IMR-90 (cell line): ENCODE measurements at regions not wholly inside any gene's neighbourhood (a gene's known extent, or its start where the extent isn't known, plus 50 kb on each side); places are given as distances from the start of the nearest gene placed in this dataset.

Experiments used
- ATAC-seq: fragments of 200-7000 bp; cut with Tn5 transposase; 2 replicates; pipeline ENCODE4 v1.9.1; 2020; ENCODE audit warnings: low read depth, mild to moderate bottlenecking, moderate library complexity
- BruUV-seq: library from RNA; stranded (reverse); fragments of 400-500 nt; replicated peaks from 2 replicates; lab custom pipeline; 2021; lab: Mats Ljungman, UMichigan
- CTCF ChIA-PET: fragments of 300-600 bp; formaldehyde crosslinking; extraction: SDS; loops from one replicate; lab custom pipeline; 2021; ENCODE audit warnings: antibody characterized with exemption; lab: Yijun Ruan, JAX
- POLR2A ChIA-PET: fragments of 300-600 bp; sonication (Branson Sonifier 250); formaldehyde crosslinking; loops from one replicate; lab custom pipeline; 2022; ENCODE audit warnings: antibody characterized with exemption; ENCODE audit not compliant: unreplicated experiment; lab: Charles Lee
- DNase-seq: peaks from one replicate; pipeline ENCODE4 v3.0.0; 2013
- H2AFZ ChIP-seq: replicated peaks from 2 replicates; pipeline ENCODE3; 2013; ENCODE audit warnings: low read length, mild to moderate bottlenecking; ENCODE audit not compliant: poor library complexity
- H2AK5ac ChIP-seq: 2 replicates; pipeline ENCODE4 v1.6.1; 2013; ENCODE audit warnings: low read depth, low read length, inconsistent platforms
- H2AK9ac ChIP-seq: replicated peaks from 2 replicates; pipeline ENCODE3; 2013; ENCODE audit warnings: mild to moderate bottlenecking, low read depth, low read length, moderate library complexity; ENCODE audit not compliant: poor library complexity
- H2BK120ac ChIP-seq: 2 replicates; pipeline ENCODE4 v1.6.1; 2013; ENCODE audit warnings: low read depth, low read length, inconsistent platforms
- H2BK15ac ChIP-seq: 3 replicates; pipeline ENCODE4 v1.6.1; 2013; ENCODE audit warnings: low read depth, low read length, inconsistent platforms
- H2BK20ac ChIP-seq: 2 replicates; pipeline ENCODE4 v1.6.1; 2013; ENCODE audit warnings: low read depth, mild to moderate bottlenecking, inconsistent platforms, low read length, moderate library complexity
- H2BK5ac ChIP-seq: 2 replicates; pipeline ENCODE4 v1.6.1; 2013; ENCODE audit warnings: mild to moderate bottlenecking, low read depth, low read length, inconsistent platforms; ENCODE audit not compliant: poor library complexity, severe bottlenecking
- H3K14ac ChIP-seq: replicated peaks from 2 replicates; pipeline ENCODE4 v1.6.1; 2013; ENCODE audit warnings: low read depth, low read length, inconsistent platforms
- H3K18ac ChIP-seq: 2 replicates; pipeline ENCODE4 v1.6.1; 2013; ENCODE audit warnings: low read depth, low read length, control low read depth
- H3K23ac ChIP-seq: 2 replicates; pipeline ENCODE4 v1.6.1; 2013; ENCODE audit warnings: low read depth, low read length, inconsistent platforms
- H3K27ac ChIP-seq: 2 replicates; pipeline ENCODE4 v1.5.1; 2013; ENCODE audit warnings: mild to moderate bottlenecking, control low read depth, low read length; ENCODE audit not compliant: insufficient read depth
- H3K27me3 ChIP-seq: 2 replicates; pipeline ENCODE4 v1.6.1; 2013; ENCODE audit warnings: low read length; ENCODE audit not compliant: control insufficient read depth, insufficient read depth
- H3K36me3 ChIP-seq: 2 replicates; pipeline ENCODE4 v1.6.1; 2013; ENCODE audit warnings: low read length, mixed read lengths; ENCODE audit not compliant: control insufficient read depth, insufficient read depth
- H3K4ac ChIP-seq: 2 replicates; pipeline ENCODE4 v1.6.1; 2013; ENCODE audit warnings: low read depth, low read length, inconsistent platforms
- H3K4me1 ChIP-seq: 2 replicates; pipeline ENCODE4 v1.6.1; 2013; ENCODE audit warnings: low read length, mixed read lengths; ENCODE audit not compliant: control insufficient read depth, insufficient read depth
- H3K4me2 ChIP-seq: 2 replicates; pipeline ENCODE4 v1.6.1; 2013; ENCODE audit warnings: low read depth, mild to moderate bottlenecking, control low read depth, low read length, moderate library complexity
- H3K4me3 ChIP-seq: 2 replicates; pipeline ENCODE4 v1.5.1; 2013; ENCODE audit warnings: low read depth, mild to moderate bottlenecking, control low read depth, low read length, moderate library complexity; ENCODE audit not compliant: insufficient read depth
- H3K56ac ChIP-seq: 2 replicates; pipeline ENCODE4 v1.6.1; 2013; ENCODE audit warnings: low read length, inconsistent platforms; ENCODE audit not compliant: insufficient read depth; ENCODE audit errors: extremely low read depth
- H3K79me1 ChIP-seq, 2 experiments: 2 replicates each; pipeline ENCODE4 v1.6.1; 2013; ENCODE audit warnings: low read length in 2 of 2, inconsistent platforms in 1 of 2, low read depth in 1 of 2
- H3K9ac ChIP-seq: 2 replicates; pipeline ENCODE4 v1.6.1; 2013; ENCODE audit warnings: low read depth, low read length, control low read depth
- H3K9me1 ChIP-seq: 2 replicates; pipeline ENCODE4 v1.6.1; 2013; ENCODE audit warnings: low read length, inconsistent platforms; ENCODE audit not compliant: insufficient read depth
- H3K9me3 ChIP-seq: 2 replicates; pipeline ENCODE4 v1.6.1; 2013; ENCODE audit warnings: low read length; ENCODE audit not compliant: control insufficient read depth, insufficient read depth
- H4K20me1 ChIP-seq: 2 replicates; pipeline ENCODE4 v1.6.1; 2013; ENCODE audit warnings: low read length, inconsistent platforms; ENCODE audit not compliant: insufficient read depth
- H4K5ac ChIP-seq: 2 replicates; pipeline ENCODE4 v1.6.1; 2013; ENCODE audit warnings: mild to moderate bottlenecking, low read depth, low read length, control low read depth
- H4K8ac ChIP-seq, 2 experiments: 2 replicates each; pipeline ENCODE4 v1.6.1; 2013; ENCODE audit warnings: low read depth in 2 of 2, low read length in 2 of 2, control low read depth in 1 of 2, inconsistent platforms in 1 of 2
- H4K91ac ChIP-seq: 2 replicates; pipeline ENCODE4 v1.6.1; 2013; ENCODE audit warnings: low read depth, low read length, inconsistent platforms; ENCODE audit not compliant: insufficient read depth
- BHLHE40 ChIP-seq: fragments of 150-350 bp; IDR thresholded peaks from 2 replicates; pipeline ENCODE4 v1.6.1; 2016; ENCODE audit warnings: mild to moderate bottlenecking, low read depth, low read length
- CEBPB ChIP-seq: IDR thresholded peaks from 2 replicates; pipeline ENCODE4 v1.6.1; 2012; ENCODE audit warnings: low read depth, low read length, improper control_type of control experiment
- ELK1 ChIP-seq: fragments of 150-350 bp; IDR thresholded peaks from 2 replicates; pipeline ENCODE4 v1.6.1; 2016; ENCODE audit warnings: low read depth, mild to moderate bottlenecking, low read length, moderate library complexity, borderline replicate concordance
- MXI1 ChIP-seq: IDR thresholded peaks from 2 replicates; pipeline ENCODE4 v1.6.1; 2012; ENCODE audit warnings: low read depth, mild to moderate bottlenecking, low read length, moderate library complexity, borderline replicate concordance
- NFE2L2 ChIP-seq: fragments of 150-350 bp; IDR thresholded peaks from 2 replicates; pipeline ENCODE4 v1.6.1; 2016; ENCODE audit warnings: low read depth, mild to moderate bottlenecking, low read length
- SMC3 ChIP-seq: fragments of 150-350 bp; IDR thresholded peaks from 2 replicates; pipeline ENCODE4 v1.6.1; 2016; ENCODE audit warnings: low read depth, mild to moderate bottlenecking, antibody characterized with exemption, low read length, moderate library complexity
- USF2 ChIP-seq: fragments of 150-350 bp; IDR thresholded peaks from 2 replicates; pipeline ENCODE4 v1.6.1; 2017; ENCODE audit warnings: mild to moderate bottlenecking, antibody characterized with exemption, low read length, low read depth
- WGBS, 2 experiments: methylation state at CpG; one replicate each; pipeline versions ENCODE4 v1.1.5 to v1.1.7; 2013; ENCODE audit warnings: missing lambda C conversion rate in 2 of 2; ENCODE audit not compliant: insufficient read length in 1 of 2; ENCODE audit errors: extremely low coverage in 2 of 2; 5-methylcytosine and 5-hydroxymethylcytosine counted together
- dilution Hi-C: fragments of 300-500 bp; cut with HindIII; formaldehyde crosslinking; loops from one replicate; pipeline ENCODE4 v1.14.3; 2018; ENCODE audit warnings: low sequenced_read_pairs; ENCODE audit not compliant: unreplicated experiment
- in situ Hi-C: fragments of 300-500 bp; cut with MboI; formaldehyde crosslinking; loops from 3 replicates; pipeline ENCODE4 v1.14.3; 2019; ENCODE audit warnings: low sequenced_read_pairs, inconsistent platforms, mixed read lengths
- intact Hi-C: fragments of 100-400 bp; cut with micrococcal nuclease; formaldehyde crosslinking; loops from 2 replicates; pipeline ENCODE4 v1.10.0; 2022

- no peak overlapping the region for H2BK5ac ChIP-seq
- no peak overlapping the region for H3K27ac ChIP-seq
- H4K5ac ChIP-seq = no peak overlapping the region
- no peaks in the 10 kb centered on the region for H3K79me1 ChIP-seq
- no peak overlapping the region for H2BK15ac ChIP-seq
- peaks cover 9% of the 10 kb centered on the region for H3K4me1 ChIP-seq
- H3K9ac ChIP-seq = no peak overlapping the region
- TF ChIP-seq BHLHE40 (no peak), USF2 (no peak), SMC3 (no peak), ELK1 (no peak), MXI1 (no peak), CEBPB (no peak), NFE2L2 (no peak)
- no peak overlapping the region for H4K8ac ChIP-seq
- H4K20me1 ChIP-seq = no peaks in the 10 kb centered on the region
- ChIA-PET CTCF (no interaction called here), POLR2A (no interaction called here)
- no peaks in the 10 kb centered on the region; the same call in 1 of the 2 replicates for H3K27me3 ChIP-seq
- H3K9me1 ChIP-seq = peaks cover 10% of the 10 kb centered on the region
- no peak overlapping the region for H2BK120ac ChIP-seq
- no peak overlapping the region for H2AK9ac ChIP-seq
- H3K14ac ChIP-seq = no peak overlapping the region
- BruUV-seq = no TSS peak
- H4K91ac ChIP-seq = no peak overlapping the region
- in situ Hi-C loops (no loop called here), intact Hi-C loops (no loop called here), dilution Hi-C loops (no loop called here)
- H2AFZ ChIP-seq = no peak overlapping the region
- H3K36me3 ChIP-seq = no peaks in the 10 kb centered on the region
- ATAC-seq (no peak), DNase-seq (no peak)
- no peak overlapping the region for H3K4ac ChIP-seq
- no peak overlapping the region for H3K23ac ChIP-seq
- WGBS, 2 experiments = no CpG with 5 or more reads among the region's 2 CpGs
- no peak overlapping the region for H3K4me2 ChIP-seq
- no peak overlapping the region for H3K4me3 ChIP-seq
- H3K56ac ChIP-seq = no peak overlapping the region
- no peak overlapping the region for H3K18ac ChIP-seq
- no peak overlapping the region for H2BK20ac ChIP-seq
- H2AK5ac ChIP-seq = no peak overlapping the region
- H3K9me3 ChIP-seq = no peaks in the 10 kb centered on the region; the same call in 1 of the 2 replicates
Observed at GRCh38 chr10:52869864-52870263, 97.3 kb upstream of the MBL2 start.
